ENCODE measurements at regions not wholly inside any gene's neighbourhood (a gene's known extent, or its start where the extent isn't known, plus 50 kb on each side); places are given as distances from the start of the nearest gene placed in this dataset.
"Not testable (repeated sequence)": the region's sequence is repeated elsewhere in the genome, so short reads cannot be mapped to it uniquely, and the experiment has no call there.

- Mint-ChIP-seq H3K4me3 (no peak overlapping the region), H3K36me3 (ENCODE audit: low read depth) (no peaks in the 10 kb centered on the region), H3K27me3 (ENCODE audit: insufficient read depth) (no peaks in the 10 kb centered on the region), H3K4me1 (no peaks in the 10 kb centered on the region), H3K27ac (no peak overlapping the region), H3K9me3 (no peaks in the 10 kb centered on the region)
- no peak overlapping the region for H3K4me3 ChIP-seq (ENCODE audit: low read length)
- no peak for DNase-seq
- H3K27ac ChIP-seq (ENCODE audit: low read depth, low read length), result no peak overlapping the region
- no peak for TF ChIP-seq CTCF (conservative IDR thresholded peaks at IDR 0.05)
- peaks cover 36% of the 10 kb centered on the region for H3K9me3 ChIP-seq (ENCODE audit: control insufficient read depth, low read length)
- H3K27me3 ChIP-seq (ENCODE audit: control insufficient read depth, insufficient read depth, low read length, poor library complexity, severe bottlenecking), result no peaks in the 10 kb centered on the region
- peaks cover 13% of the 10 kb centered on the region for H3K36me3 ChIP-seq (ENCODE audit: control insufficient read depth, insufficient read depth, low read length)
- no peak overlapping the region for H3K9ac ChIP-seq (ENCODE audit: extremely low read depth, low read length, poor library complexity, severe bottlenecking)
- no peaks in the 10 kb centered on the region for H3K4me1 ChIP-seq (ENCODE audit: control insufficient read depth, insufficient read depth, low read length)
Observed at GRCh38 chrY:13907736-13908135, 78.5 kb downstream of the VCY start.

GRCh38 chrY:13930436-13930835 is 55.8 kb downstream of the VCY start:
- not testable (repeated sequence) for H3K9me3 ChIP-seq (ENCODE audit: control insufficient read depth, low read length); H3K9me3 Mint-ChIP-seq; H3K27me3 ChIP-seq (ENCODE audit: control insufficient read depth, insufficient read depth, low read length, poor library complexity, severe bottlenecking); H3K9ac ChIP-seq (ENCODE audit: extremely low read depth, low read length, poor library complexity, severe bottlenecking); H3K4me3 ChIP-seq (ENCODE audit: low read length); H3K36me3 ChIP-seq (ENCODE audit: control insufficient read depth, insufficient read depth, low read length); DNase-seq; H3K4me1 Mint-ChIP-seq; H3K27me3 Mint-ChIP-seq (ENCODE audit: insufficient read depth); H3K27ac ChIP-seq (ENCODE audit: low read depth, low read length); H3K4me1 ChIP-seq (ENCODE audit: control insufficient read depth, insufficient read depth, low read length); H3K4me3 Mint-ChIP-seq; H3K36me3 Mint-ChIP-seq (ENCODE audit: low read depth); H3K27ac Mint-ChIP-seq
- 70% methylated on average over 2 of the region's 2 CpGs; no CpG with 5 or more reads in 1 of the 2 experiments for whole genome bisulfite sequencing, 2 experiments (ENCODE audit: insufficient coverage in 1 of 2, insufficient read length in 1 of 2)
